ENCODE measurements at regions not wholly inside any gene's neighbourhood (a gene's known extent, or its start where the extent isn't known, plus 50 kb on each side); places are given as distances from the start of the nearest gene placed in this dataset.

DNA sequence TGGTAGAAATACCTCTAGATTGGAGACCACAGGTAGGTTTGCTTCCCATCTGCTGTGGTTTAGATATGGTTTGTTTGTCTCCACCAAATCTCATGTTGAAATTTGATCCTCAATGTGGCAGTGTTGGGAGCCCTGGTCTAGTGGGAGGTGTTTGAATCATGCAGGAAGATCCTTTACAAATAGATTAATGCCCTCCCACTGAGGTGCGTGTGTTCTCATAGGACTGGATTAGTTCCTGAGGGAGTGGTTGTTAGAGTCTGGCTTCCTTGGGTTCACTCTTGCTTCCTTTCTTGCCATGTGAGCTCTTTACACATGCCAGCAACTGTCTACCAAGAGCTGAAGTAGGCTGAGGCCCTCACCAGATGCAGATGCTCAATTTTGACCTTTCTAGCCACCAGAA, 391.1 kb upstream of the GRIA1 start:
- in situ Hi-C loops (cut with MboI; ENCODE audit: low sequenced_read_pairs, unreplicated experiment) = no loop called here
- DNase-seq (ENCODE audit: low spot score) = no peak
- no peak for TF ChIP-seq CTCF (IDR thresholded peaks at IDR 0.05; ENCODE audit: borderline replicate concordance, control extremely low read depth, extremely low read depth, insufficient read depth, missing control alignments)

DNA sequence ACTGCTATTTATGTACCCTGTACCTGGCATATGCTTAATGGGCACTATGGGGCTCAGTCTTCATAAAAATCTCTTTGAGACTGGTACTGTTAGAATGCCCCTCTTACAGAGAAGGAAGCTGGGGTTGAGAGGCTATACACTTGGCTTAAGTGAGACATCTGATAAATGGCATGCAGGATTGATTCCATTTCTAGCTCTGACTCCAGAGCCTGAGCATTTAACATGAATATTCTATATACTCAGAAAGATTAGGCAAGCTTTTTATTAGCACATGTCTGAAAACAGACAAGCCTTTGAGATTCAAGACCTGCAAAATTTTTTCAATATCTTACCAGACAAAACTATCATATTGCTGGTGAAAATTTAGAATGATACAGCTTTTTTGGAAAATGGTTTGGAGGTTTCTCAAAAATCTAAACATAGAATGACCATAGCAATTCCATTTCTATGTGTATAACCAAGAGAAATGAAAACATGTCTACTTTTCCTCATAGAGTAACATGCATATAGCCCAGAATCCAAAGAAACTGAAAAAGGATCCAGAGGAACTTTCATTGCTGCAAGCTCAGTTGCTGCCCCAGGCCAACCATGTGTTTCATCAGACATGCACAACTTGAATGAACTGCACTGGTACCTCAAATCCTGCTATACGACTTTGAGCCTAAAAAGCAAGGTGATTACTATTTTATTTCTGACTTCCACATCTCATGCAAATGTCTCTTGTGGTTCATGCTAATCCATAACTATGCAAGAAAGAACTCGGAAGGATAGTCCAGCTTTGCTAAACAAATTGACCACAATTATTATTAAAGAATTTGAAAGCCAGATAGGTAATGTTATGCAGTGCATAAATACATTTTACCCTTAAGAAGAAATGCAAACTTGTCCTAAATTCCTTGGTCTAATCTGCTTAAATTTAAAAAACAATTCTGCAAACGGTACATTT, 389.0 kb upstream of the GRIA1 start:
- TF ChIP-seq CTCF (IDR thresholded peaks at IDR 0.05; ENCODE audit: borderline replicate concordance, control extremely low read depth, extremely low read depth, insufficient read depth, missing control alignments) = no peak
- in situ Hi-C loops (cut with MboI; ENCODE audit: low sequenced_read_pairs, unreplicated experiment) = no loop called here

DNA sequence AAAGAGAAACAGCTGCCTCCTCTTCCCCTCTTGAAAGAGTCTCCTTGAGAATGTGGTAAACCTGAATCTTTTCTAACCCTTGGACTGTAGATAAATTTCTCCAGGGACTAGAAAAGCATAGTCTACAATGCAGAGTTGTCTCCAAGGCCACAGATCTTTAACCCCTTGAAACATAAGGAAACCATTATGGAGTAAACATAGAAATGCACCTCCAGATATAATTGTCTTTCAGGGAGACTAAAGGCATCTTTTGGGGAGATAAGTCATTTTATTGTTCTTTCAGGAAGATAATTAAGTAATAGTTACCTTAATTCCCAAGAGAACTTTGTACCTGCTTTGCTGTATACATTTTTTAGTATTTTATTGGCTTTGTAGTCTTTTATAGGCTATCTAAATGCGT, 373.6 kb upstream of the GRIA1 start:
- TF ChIP-seq CTCF (IDR thresholded peaks at IDR 0.05; ENCODE audit: borderline replicate concordance, control extremely low read depth, extremely low read depth, insufficient read depth, missing control alignments) = no peak
- no peak for DNase-seq (ENCODE audit: low spot score)
- in situ Hi-C loops (cut with MboI; ENCODE audit: low sequenced_read_pairs, unreplicated experiment) = no loop called here

More for the DNA sequence above, 389.0 kb upstream of the GRIA1 start:
- no peak for DNase-seq (ENCODE audit: low spot score)

GRCh38 chr5:153118018-153118417, 372.5 kb upstream of the GRIA1 start:
- in situ Hi-C loops (cut with MboI; ENCODE audit: low sequenced_read_pairs, unreplicated experiment) = no loop called here
- TF ChIP-seq CTCF (IDR thresholded peaks at IDR 0.05; ENCODE audit: borderline replicate concordance, control extremely low read depth, extremely low read depth, insufficient read depth, missing control alignments) = no peak
- DNase-seq (ENCODE audit: low spot score) = no peak

DNA sequence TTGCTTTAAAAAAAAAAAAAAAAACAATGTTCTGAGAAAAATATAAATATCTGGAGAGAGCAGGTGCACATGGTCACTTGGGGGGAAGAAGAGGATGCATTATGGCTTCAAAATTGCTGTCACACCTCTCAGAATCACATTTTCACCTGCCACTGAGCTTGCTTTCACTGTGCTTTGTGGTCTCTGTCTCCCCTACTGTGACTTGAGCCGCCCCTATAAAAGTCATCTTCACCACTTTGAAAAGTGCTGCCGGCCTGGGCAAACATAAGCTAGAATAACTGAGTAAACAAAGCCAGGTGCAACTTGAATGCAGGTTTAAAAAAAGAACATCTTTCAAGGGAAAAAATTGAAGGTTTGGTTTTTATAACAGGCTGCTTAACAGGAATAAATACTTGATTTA, 368.1 kb upstream of the GRIA1 start:
- no peak for DNase-seq (ENCODE audit: low spot score)
- in situ Hi-C loops (cut with MboI; ENCODE audit: low sequenced_read_pairs, unreplicated experiment) = no loop called here
- no peak for TF ChIP-seq CTCF (IDR thresholded peaks at IDR 0.05; ENCODE audit: borderline replicate concordance, control extremely low read depth, extremely low read depth, insufficient read depth, missing control alignments)

- TF ChIP-seq CTCF (IDR thresholded peaks at IDR 0.05; ENCODE audit: borderline replicate concordance, control extremely low read depth, extremely low read depth, insufficient read depth, missing control alignments) = no peak
- in situ Hi-C loops (cut with MboI; ENCODE audit: low sequenced_read_pairs, unreplicated experiment) = loop anchor here (25.0 kb wide), 1 partner anchor 568 kb away; no protein-coding TSS in a partner anchor
- DNase-seq (ENCODE audit: low spot score) = no peak
Observed at GRCh38 chr5:153130296-153130695, 360.2 kb upstream of the GRIA1 start.
